ENCODE measurements at regions not wholly inside any gene's neighbourhood (a gene's known extent, or its start where the extent isn't known, plus 50 kb on each side); places are given as distances from the start of the nearest gene placed in this dataset.
"Not testable (repeated sequence)": the region's sequence is repeated elsewhere in the genome, so short reads cannot be mapped to it uniquely, and the experiment has no call there.

DNA sequence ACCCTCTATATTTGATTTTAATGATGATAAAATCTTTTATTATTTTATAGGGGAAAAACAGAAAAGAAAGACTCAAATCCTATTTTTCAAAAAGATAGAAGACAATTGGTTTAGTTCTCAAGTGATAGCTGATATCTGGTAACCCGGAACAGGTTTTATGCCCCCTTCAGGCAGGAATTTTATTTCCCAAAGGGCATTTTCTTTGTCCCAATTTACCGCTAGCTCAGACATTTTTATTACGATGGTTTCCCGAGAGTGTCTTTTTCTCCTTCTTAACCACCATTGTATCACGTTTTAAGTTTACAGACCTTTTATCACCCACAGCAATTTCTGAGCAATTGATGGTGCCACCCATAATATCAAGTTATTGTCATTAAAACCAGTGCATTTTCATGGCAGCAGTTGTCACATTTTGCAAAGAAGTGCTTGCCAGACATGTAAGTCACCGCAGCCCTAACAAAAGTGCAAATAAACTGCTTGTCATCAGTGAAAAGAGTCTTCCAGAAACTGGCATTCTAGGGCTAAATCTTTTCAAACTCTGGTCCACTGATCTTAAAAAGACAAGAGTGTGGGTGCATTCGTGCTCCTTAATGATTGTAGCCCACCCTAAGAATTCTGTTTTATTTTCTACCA, 204.8 kb upstream of the VCX start:
- DNase-seq (ENCODE audit: low spot score), result no peak

DNA sequence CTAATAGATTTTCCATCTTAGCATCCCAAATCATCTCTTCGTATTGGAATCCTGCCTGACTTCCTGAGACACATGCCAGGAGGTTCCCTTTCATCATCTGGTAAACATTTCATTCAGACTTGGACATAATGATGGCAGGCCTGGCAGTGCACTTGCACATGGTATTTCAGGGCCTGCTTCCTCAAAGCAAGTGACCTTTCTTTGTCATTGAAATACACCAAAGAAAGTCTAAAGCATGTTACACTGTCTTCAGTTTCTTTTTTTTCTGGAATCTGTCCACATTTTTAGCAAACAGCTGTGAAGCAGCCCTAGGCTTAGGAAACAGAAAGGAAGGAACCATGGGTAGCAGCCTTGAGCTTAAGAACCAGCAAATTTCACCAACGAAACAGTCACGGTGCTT, 205.9 kb upstream of the VCX start:
- no peak for DNase-seq (ENCODE audit: low spot score)

- DNase-seq (ENCODE audit: low spot score), result no peak
These were observed 207.4 kb upstream of the VCX start for GRCh38 chrX:7635604-7636003.

DNA sequence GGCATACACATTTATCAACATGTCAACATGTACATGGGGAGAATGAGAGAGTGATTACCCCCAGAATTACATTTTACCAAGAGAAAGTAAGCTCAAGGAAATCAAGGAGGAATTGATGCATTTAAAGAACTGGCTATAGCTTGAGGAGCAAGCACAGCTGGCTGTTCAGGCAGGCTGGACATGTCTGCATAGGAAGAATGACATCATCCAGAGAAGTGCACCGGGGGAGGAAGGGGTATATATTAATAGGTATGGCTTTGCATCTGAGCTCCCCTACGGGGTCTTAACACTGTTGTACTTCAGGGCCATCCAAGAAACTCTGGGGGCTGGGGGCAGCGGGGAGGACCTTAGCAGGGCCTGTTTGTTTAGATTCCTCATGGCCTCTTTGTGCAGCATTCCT, 222.4 kb upstream of the VCX start:
- no peak for DNase-seq (ENCODE audit: low spot score)

- DNase-seq (ENCODE audit: low spot score), result no peak
These were observed 225.0 kb upstream of the VCX start for GRCh38 chrX:7617994-7618393.

GRCh38 chrX:7614616-7615015, 228.4 kb upstream of the VCX start:
- no peak for DNase-seq (ENCODE audit: low spot score)

GRCh38 chrX:7608625-7609024, 234.3 kb upstream of the VCX start:
- DNase-seq (ENCODE audit: low spot score), result not testable (repeated sequence)

- DNase-seq (ENCODE audit: low spot score), result peak; percentile 52
These were observed 236.8 kb upstream of the VCX start for GRCh38 chrX:7606039-7606652.

DNA sequence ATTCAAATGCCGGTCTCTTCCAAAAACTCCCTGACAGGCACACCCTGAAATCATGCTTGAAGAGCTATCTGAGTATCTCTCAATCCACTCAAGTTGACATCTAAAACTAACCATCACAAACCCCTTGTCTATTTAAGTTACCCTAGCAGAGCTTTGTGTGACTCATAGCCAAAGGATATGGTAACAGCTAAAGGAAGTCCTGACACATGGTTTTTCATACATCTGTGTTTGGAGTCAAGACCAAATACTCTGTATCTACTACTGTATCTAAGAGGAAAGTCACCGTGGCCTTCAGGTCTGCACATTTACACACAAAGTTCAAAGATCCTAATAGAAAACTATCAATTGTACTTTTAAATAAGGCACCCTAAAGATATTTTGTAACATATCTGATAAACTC, 239.6 kb upstream of the VCX start:
- no peak for DNase-seq (ENCODE audit: low spot score)

- no peak for DNase-seq (ENCODE audit: low spot score)
These were observed 246.1 kb upstream of the VCX start for GRCh38 chrX:7596822-7597221.

- DNase-seq (ENCODE audit: low spot score), result not testable (repeated sequence)
These were observed 249.6 kb upstream of the VCX start for GRCh38 chrX:7593370-7593769.

- DNase-seq (ENCODE audit: low spot score), result peak; percentile 51
These were observed 256.8 kb upstream of the VCX start for GRCh38 chrX:7586126-7586525.

GRCh38 chrX:7582191-7582590, 260.8 kb upstream of the VCX start:
- no peak for DNase-seq (ENCODE audit: low spot score)

DNA sequence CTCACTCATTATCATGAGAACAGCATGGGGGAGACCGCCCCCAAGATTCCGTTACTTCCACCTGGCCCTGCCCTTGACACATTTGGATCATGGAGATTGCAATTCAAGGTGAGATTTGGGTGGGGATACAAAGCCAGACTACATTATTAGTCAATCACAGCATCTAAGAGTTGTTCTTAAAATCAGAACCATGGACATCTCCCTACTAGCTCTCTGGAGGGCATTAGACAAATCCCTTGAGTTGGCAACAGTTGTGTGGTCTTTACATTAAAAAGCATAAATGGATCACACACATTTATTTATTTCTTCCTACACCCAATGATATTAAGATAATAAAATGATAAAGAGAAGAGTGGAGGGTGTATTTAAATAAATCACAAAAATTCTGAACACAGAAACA, 262.8 kb upstream of the VCX start:
- no peak for DNase-seq (ENCODE audit: low spot score)

GRCh38 chrX:7574325-7574724, 268.6 kb upstream of the VCX start:
- DNase-seq (ENCODE audit: low spot score), result peak; percentile 38

DNA sequence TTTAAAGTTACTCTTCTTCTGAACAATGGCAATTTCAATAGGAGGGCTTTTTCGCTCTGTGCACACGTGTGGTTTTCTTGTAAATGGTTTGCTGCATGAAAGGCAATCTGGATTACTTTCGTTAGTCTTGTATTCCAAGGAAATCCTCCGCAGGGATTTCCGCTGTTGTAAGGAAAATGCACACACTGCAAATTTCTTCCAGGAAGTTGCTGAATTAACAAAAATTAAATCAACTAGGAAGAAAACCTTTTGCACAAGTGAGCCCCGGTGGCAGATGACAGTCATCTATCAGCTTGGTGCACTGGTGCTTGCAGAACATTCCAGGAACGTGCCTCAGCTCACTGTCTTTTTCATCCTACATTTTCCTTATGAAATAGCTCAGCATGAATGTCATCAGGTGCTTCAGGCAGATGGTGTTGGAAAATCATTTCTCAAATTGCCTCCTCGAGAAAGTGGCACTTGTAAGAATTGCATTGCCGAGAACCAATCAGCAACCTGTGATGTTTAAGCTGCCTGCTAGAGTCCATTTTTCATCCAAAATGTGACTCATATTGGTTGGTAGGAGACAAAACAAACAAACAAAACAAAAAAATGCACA, 272.4 kb upstream of the VCX start:
- no peak for DNase-seq (ENCODE audit: low spot score)

DNA sequence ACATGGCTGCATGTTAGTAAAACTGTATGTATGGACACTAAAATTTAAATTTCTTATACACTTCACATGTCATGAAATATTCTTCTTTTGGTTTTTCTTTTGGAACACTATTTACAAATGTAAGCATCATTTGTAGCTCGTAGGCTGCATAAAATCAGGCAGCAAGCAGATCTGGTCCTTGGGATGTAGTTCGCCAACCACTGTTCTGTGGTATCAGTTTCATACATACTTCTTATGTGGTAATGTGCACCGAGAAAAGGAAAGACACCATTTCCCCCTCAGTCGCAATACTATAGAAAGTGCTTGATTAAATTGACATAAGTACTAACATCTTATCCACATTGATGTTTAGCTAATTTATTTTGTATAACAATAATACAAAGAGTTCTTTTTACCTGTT, 274.4 kb upstream of the VCX start:
- no peak for DNase-seq (ENCODE audit: low spot score)

- DNase-seq (ENCODE audit: low spot score), result no peak
These were observed 274.8 kb upstream of the VCX start for GRCh38 chrX:7568130-7568529.

DNA sequence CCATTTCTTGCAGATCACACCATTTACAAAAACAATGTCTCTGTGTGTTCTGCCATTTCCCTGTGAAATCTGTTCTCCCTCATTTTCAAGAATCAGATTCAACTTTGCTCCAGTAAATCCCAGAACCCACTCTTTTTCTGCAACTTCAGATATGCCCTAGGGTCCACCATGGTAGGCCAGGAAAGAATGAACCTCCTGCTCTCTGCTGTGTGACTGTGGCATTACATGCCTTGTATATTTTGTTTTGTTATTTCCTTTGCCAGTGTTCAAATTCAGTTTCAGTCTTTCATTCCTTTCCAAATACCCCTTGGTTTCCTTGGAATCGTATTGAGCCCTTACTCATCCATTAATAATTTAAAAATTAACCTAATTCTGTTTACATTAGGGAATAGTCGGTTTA, 290.2 kb upstream of the VCX start:
- peak; percentile 1 for DNase-seq (ENCODE audit: low spot score)

- no peak for DNase-seq (ENCODE audit: low spot score)
These were observed 296.4 kb upstream of the VCX start for GRCh38 chrX:7546551-7547080.

- no peak for DNase-seq (ENCODE audit: low spot score)
These were observed 297.4 kb upstream of the VCX start for GRCh38 chrX:7545564-7545963.

GRCh38 chrX:7542587-7543380, 300.2 kb upstream of the VCX start:
- DNase-seq (ENCODE audit: low spot score), result no peak

GRCh38 chrX:7522860-7523259, 320.1 kb upstream of the VCX start:
- DNase-seq (ENCODE audit: low spot score), result no peak
